Gastroesophageal sphincter (tissue), 3 donors: ENCODE measurements at regions not wholly inside any gene's neighbourhood (a gene's known extent, or its start where the extent isn't known, plus 50 kb on each side); places are given as distances from the start of the nearest gene placed in this dataset.

Experiments
- CTCF ChIP-seq, 4 experiments: fragments of 200-600 bp in 2 of 4; fragments of 450-650 bp in 2 of 4; sonication (generic) in 1 of 4; IDR thresholded peaks; one replicate each; pipeline ENCODE4 v1.5.1; 2017 to 2019; ENCODE audit warnings: antibody characterized with exemption in 4 of 4, mild to moderate bottlenecking in 2 of 4, moderate library complexity in 2 of 4
- EP300 ChIP-seq: sonication (generic); formaldehyde crosslinking; IDR thresholded peaks from one replicate; pipeline ENCODE4 v1.6.1; 2017; ENCODE audit warnings: antibody characterized with exemption, mild to moderate bottlenecking
- POLR2A ChIP-seq, 2 donors: fragments of 450-650 bp; IDR thresholded peaks; one replicate each; pipeline ENCODE4 v1.6.1; 2017; ENCODE audit warnings: antibody characterized with exemption in 2 of 2, mild to moderate bottlenecking in 2 of 2, moderate library complexity in 1 of 2
- POLR2AphosphoS5 ChIP-seq: sonication (generic); formaldehyde crosslinking; IDR thresholded peaks from one replicate; pipeline ENCODE4 v1.6.1; 2017; ENCODE audit warnings: antibody characterized with exemption

GRCh38 chr3:106756901-106757300 is 620.3 kb upstream of the CCDC54 start:
- TF ChIP-seq POLR2AphosphoS5, result no peak
- TF ChIP-seq CTCF (IDR thresholded peaks at IDR 0.05), result no peak
- no peak for TF ChIP-seq EP300
- no peak for TF ChIP-seq POLR2A (IDR thresholded peaks at IDR 0.05)
